Fibroblast of skin of left quadriceps (primary cell): ENCODE measurements at regions not wholly inside any gene's neighbourhood (a gene's known extent, or its start where the extent isn't known, plus 50 kb on each side); places are given as distances from the start of the nearest gene placed in this dataset.
"Not testable (repeated sequence)": the region's sequence is repeated elsewhere in the genome, so short reads cannot be mapped to it uniquely, and the experiment has no call there.

Source experiments
- DNase-seq, 2 experiments: peaks; one replicate each; pipeline ENCODE4 v3.0.0-alpha.2; 2013; ENCODE audit warnings: low read depth in 2 of 2

DNA sequence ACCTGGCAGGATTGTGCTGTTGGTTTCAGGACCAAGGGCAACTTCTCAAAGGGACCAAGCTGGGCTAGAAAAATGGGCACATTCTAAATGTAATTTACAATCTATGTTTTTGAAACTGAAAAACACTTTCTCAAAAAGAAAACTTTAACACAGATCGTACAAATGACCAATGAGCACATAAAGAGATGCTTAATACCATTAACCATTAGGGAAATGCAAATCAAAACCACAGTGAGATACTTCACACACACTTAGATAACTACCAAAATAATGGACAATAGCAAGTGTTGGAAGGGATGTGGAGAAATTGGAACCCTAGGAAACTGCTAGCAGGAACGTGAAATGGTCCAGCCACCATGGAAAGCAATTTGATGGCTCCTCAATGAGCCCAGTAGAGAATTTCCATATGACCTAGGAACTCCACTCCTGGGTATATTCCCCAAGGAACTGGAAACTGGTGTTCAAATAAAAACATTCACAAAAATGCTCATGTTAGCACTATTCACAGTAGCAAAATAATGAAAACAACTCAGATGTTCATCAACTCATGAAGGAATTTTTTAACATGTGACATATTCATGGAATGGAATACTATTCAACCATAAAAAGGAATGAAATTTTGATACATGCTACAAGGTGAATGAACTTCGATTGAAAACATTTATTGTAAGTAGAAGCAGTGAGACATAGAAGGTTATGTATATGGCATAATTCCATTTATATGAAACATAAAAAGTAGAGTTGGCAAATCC lies 288.3 kb upstream of the NR2F2 start:
- DNase-seq = no peak

DNA sequence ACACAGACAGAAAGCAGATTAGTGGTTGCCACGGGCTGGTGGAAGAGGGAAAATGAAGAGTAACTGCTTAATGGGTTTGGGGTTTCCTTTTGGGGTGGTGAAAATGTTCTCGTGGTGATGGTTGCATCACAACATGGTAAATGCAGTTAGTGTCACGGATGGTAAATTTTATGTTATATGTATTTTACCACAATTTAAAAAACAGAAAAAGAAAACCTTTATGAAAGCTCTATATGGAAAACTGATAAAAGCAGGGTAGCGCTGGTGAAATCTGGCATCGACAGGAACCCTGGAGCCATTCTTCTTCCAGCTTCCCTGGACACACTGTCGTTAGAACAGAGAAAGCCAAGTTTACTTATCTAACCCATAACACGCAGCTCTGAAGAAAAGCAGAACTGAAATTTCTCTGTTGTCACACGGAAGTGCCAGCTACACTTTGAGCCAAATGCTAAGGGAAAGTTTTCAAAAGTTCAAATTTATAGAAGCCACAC lies 287.7 kb upstream of the NR2F2 start:
- no peak for DNase-seq

DNA sequence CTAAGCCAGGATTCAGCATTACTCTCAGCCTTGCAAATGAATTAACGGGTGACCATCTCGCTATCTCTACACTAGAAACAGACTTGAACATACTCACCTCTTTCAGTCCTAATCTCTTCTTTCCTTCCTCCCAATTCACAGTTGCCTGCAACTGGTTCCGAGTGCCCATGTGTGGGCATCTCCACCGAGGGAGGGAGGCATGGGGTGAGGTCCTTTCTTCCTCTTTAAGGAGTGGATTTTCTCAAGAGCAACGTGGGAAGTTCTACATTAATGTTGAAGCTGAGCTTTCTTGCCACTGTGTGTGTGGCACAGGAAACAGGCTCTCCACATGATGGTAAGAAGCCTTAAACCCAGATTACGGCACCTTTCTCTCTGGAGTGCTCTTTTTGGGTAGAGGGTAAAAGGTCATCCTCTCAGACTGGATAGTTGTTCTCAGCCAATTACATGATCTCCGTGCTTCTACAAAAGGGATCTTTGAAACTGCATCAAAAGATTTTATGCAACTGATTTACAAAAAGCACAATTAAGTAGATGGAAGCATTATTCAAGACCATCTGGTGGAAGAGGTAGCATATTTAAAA lies 286.8 kb upstream of the NR2F2 start:
- no peak for DNase-seq

DNA sequence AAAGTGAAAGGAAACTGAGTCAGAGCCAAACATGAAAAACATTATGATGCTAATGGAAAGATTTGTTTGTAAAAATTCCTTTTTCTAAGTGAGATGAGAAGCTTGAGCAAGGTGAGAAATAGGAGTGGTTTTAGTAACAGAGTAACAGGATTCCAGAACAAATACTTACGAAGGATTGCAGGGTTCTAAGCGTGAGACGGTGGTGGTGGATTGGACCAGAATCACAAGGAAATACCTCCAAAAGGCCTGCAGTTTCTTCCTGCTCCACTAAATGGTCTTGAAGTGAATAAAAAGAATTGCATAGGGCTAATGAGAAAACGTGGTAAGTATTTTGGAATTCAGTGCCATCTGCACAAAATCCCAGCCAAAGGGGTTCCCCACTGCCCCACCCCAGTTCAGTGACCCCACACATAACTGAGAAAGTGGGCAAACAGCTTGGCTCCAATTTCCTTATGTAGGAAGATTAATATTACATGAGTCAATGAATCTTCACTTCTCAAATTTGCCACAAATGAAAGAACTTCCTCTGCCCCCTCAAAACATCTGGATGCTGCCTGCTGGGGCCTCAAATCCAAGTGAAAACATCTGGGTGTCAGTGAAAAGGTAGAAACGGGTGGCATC lies 283.8 kb upstream of the NR2F2 start:
- peak; percentile 33 for DNase-seq

DNA sequence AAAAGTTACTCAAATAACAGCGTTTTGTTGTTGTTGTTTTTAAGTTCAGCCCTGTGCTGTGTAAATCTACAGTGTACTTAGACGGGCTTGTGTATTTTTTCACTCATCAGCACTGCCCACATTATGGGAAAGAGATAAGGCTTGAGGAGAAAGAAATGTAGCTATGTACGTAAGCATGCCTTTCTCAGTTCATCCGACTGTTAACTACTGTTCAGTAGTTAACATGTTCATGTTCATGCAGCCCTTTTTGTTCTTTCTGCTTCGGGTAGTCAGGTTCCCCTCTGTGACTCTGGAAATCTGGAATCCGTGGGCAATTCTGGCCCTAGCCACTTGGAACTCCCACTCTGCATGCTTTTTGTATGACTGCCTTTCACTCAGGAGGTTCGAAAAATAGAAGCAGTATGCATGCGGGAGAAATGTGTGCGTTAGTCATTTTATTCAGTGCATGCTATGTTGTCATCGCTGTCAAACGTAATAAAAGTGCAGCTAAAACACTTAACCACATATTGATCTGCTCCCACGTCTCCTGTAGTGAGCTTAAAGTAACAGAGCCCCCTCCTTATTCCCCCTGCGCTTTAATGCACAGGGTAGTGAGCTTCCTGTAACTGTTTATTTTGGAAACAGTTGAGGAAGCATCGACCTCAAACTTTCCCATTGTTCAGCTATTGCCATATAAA lies 283.1 kb upstream of the NR2F2 start:
- peak; percentile 97 for DNase-seq

DNA sequence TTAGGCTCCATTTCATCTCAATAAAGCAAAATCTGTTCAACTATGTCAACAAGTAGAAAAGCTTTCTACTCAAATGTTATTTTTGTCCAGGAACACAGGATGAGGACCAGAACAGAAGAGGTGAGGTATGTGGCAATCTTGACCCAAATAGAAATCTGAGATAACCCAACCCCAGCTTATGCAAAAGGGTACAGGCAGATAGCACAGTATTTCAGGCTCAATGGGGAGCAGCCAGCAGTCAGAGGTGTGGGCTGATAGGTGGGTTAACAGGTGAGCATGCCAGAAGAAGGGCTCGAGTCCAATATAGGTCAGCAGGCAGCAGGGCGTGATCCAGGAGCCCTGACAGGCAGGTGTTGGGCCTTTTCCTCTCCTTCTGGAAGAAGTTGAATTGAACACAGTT lies 281.2 kb upstream of the NR2F2 start:
- no peak for DNase-seq

DNA sequence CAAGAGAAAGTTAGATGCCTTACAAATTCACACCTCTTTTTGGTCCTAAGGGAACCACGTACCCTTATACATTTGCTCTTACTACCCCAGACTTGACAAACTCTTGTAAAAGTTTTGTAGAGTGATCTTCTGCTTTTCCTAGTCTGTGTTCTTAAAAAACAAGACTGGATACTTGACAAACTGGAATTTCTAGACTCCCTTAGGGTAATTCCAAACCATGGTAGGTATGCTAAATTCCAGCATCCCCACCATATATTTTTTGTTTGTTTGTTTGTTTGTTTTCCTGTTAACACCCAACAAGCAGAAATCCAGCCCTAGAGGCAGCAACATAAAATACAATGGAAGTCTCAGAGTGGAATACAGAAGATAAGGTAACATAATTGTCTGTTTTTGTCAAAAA lies 280.7 kb upstream of the NR2F2 start:
- DNase-seq = no peak

DNA sequence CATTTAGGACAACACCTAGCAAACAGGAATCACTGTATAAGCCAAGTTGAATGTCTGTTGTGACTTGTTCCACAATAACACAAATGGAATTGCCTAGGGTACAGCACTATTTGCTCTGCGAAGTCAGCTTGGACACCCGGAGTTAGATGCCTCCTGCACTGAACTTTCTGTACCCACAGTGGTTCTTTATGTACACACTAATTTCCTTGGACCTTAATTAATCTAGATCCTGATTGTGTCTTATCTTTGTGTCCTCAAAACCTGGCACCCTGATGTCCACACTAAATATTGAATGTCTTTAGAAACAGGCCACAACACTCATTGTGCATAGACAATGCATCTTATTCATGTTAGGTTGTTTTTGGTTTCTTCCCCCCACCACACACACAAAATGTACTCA lies 278.9 kb upstream of the NR2F2 start:
- DNase-seq = no peak

DNA sequence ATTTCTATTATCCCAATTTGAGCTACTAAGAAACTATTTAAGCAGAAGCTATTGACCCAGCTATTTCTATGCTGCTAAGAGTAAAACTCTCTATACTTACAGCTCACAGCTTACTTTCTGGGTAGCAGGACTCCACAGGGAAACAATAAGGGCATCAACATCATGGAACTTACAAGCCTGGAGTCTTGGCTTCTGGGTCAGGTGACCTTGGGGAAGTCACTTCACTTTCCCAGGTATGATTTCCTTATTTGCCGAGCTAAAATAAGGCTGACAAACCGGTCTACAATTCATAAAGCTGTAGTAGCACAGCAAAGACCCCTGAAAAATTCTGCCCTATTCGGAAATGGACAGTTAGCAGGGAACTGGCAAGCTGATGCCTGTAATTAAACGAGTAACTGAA lies 278.3 kb upstream of the NR2F2 start:
- no peak for DNase-seq

DNA sequence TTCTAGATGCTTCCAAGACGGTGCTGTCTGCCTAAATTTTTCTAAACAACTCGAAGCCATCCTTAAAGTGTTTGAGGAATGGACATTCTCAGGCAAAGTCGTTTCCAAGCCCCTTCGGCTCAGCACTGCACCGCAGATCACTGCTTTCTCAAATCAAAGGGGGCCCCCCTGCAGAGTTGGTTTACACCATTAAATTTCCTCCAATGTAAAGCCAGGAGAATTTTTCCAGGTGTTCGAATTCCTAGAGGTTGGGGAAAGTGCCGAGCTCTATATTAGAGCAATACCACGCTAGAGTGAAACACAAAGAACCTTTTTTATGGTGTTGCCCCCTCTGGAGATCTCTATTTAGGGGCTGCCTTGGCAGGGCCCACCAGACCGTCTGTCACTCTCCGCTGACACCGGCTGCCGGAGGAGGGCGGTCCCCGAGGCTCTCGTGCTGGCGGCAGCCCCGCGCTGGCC lies 277.9 kb upstream of the NR2F2 start:
- DNase-seq = no peak

DNA sequence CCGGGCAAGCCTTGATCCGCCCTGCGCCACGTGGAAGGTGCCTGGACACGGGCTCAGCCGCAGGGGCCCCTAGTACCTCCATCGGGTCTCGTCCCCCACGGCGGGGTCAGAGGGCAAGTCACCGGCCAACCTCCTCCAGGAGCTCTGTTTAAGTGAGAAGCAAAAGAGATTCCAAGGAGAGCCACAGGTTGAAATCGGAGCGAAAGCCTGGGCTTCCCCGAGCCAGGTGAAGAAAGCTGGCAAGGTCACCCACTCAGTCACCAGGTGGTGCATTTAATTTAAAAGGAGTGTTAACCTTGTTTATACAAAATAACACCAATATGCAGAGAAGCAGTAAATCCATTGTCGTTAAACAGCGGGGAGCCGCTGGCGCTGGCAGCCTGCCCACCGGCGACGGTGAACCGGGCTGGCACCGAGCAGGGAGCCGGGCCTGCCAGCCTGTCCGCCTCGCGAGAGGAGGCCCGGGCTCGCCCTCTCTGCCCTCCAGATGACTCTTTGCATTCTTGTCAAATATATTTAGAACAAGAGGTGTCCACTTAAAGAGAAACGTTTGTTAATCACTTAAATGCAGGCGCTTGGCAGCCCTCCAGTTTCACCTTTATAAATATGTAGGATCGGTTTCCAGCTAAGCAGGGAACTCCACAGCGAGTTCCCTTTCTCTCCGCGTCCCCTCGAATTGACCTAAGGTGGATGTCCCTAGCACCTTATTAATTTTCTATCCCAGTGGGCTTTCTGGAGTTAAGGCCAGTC lies 277.3 kb upstream of the NR2F2 start:
- DNase-seq = no peak

DNA sequence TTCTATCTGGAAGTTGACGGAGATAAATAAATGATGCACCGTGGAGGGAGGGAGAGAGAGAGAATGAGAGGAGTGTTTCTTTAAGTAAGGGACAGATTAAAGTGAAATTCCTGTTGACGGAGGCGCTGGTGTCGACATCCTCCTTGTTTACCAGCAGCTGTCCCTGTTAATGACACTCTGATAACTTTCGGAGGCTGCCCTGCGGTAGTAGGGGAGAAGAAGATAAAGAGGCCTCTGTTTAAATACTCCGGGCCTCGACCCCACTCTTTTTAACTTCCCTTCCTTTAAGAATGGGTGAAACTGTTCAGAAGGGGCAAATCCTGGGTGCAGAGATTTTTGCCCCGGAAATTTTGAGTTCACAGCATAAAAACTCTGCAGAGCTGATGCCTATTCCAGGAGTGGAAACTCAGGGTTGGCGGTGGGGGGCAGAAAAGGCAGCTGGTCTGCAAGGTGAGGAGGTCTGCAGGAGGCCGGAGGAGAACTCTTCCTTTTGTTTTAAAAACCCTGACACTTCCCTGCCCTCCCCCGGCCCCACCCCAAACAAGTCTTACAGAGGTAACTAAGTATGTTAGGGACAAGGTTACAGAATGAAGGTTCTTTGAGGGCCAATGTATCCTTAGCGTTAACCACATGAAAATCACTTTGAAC lies 276.6 kb upstream of the NR2F2 start:
- DNase-seq = no peak

DNA sequence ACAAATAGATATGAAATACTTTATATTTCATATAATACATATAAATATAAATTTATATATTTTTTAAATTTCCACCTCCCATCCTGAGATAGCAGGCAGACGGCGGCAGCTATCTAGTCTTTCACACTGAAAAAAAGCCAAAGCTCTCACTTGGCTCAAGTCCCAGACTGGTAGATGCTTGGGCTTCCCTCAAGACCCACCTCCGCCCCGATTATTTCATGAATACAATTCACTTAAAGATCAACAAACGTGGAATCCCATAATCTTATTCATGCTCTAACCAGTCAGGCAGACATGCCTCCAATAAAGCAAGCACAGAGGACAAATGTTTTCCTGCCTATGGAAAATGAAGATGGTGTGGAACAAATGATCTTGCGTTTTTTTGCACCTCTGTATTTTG lies 275.9 kb upstream of the NR2F2 start:
- DNase-seq = no peak

DNA sequence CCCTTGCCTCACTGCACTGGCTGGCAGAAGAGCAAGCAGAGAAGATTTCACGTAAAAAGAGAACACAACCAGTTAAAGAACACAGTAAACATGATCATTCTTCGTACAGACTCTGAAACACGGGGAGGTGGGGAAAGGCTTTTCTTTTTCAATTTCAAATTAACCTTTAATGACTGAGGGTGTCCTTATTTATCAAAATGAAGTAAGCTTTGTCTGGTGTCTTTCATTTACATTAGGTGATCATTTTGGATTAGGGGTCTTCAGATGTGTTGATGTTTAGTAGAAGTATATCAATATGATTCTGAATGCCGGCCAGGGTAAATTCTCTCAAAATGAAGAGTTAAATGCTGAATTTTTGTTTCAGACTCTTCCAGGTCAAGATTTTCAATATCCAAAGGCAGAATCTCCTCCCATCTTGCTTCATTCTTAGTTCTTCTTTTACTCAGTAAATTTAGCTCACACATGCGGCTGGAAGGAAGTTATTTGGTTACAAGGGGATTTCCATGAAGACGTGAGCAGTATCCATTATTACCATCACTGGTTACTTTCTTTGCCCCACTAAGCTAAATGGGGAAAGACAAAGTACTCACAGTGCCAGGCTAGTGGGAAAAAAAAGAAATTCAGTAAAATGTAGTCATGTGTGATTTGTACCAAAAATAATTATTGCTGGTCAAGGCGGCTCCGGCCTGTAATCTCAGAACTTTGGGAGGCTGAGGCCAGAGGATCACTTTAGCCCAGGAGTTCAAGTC lies 272.2 kb upstream of the NR2F2 start:
- no peak for DNase-seq

DNA sequence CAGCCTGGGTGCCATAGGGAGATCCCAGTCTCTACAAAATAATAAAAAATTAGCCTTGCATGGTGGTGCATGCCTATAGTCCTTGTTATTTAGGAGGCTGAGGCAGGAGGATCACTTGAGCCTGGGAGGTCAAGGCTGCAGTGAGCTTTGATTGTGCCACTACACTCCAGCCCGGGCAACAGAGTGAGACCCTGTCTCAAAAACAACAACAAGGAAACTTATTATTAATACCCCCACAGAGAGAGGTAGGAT lies 271.7 kb upstream of the NR2F2 start:
- not testable (repeated sequence) for DNase-seq

DNA sequence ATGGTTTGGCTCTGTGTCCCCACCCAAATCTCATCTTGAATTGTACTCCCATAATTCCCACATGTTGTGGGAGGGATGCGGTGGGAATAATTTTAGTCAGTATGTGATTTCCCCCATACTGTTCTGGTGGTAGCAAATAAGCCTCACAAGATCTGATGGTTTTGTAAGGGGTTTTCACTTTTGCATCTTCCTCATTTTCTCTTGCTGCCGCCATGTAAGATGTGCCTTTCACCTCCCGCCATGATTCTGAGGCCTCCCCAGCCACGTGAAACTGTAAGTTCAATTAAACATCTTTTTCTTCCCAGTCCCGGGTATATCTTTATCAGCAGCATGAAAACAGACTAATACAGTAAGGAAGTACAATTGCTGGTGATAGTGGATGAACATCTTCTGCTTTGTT lies 269.9 kb upstream of the NR2F2 start:
- DNase-seq = not testable (repeated sequence)

DNA sequence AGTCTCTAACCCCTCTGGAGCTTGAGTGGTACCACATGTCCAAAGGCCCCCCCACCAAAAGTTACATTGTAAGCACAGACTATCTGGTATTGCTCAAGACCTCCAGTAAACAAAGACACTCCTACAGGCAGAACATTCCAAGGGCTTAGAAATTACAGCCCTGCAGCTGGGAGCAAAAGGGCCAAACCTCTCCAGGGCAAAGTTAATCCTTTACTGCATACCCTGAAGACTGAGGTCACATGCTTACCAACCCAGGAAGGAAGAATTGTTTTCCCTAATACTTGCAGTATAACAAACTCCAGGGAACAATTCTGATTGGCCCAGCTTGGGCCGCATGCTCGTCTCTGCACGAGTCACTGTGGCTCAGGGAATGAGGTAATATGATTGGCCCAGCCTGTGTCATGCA lies 266.1 kb upstream of the NR2F2 start:
- DNase-seq = no peak

DNA sequence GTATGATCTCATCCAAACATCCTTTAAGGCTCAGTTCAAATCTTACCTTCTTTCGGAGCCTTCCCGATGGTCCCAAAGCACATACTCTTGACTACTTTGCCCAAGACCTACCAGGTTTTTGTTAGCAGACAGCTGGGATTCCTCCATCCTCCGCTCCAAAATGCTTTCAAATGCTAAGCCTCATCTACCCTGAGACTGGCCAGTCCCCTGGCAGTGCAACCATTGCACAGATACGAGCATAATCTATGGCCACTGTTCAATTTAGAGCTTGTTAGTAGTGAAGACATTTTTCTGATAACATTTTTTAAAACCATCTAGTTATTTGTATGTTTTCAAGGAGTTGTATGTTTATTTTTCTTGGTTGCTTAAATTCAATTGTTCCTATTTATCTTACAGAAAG lies 264.4 kb upstream of the NR2F2 start:
- no peak for DNase-seq

DNA sequence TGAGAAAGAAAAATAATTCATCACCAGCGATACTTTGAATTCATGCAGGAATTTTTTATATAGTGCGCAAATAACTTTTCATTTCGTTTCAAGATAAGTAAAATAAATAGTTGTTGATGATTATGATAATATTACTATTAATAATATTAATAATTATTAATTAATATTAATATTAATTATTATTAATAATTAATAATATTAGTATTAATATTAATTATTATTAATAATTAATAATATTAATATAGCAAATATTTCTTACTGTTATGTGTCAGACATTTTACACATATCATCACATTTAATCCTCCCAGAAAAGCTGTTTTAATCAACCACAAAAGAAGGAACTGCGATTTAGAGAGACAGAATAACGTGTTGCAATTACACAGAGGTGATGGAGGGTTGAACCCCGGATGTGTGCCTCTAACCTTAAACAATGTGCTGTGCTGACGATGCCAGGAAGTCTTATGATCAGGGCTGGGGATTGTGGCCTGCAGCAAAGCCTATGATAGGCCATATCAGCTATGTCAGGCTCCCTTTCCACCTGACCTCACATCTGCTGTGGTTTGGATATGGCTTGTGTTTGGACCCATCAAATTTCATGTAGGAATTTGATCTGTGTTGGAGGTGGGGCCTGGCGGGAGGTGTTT lies 263.5 kb upstream of the NR2F2 start:
- no peak for DNase-seq

DNA sequence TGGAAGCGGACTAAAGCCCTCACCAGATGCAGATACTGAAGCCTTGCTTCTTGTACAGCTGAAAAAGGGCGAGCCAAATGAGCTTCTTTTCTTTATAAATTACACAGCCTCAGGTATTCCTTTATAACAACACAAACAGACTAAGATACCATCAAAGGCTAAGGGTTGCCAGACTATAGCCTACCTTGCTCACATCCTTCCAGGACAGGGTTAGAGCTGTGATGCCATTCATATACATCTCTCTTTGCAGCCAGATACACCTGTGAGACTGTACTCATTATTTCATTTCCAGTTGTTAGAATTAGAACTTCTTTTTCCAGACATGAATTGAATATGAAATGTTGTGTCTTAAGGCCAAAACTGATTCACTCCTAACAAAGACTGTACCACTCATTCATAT lies 262.8 kb upstream of the NR2F2 start:
- DNase-seq = no peak
